ENCODE measurements at regions not wholly inside any gene's neighbourhood (a gene's known extent, or its start where the extent isn't known, plus 50 kb on each side); places are given as distances from the start of the nearest gene placed in this dataset.

GRCh38 chr6:80676386-80676785 is 569.9 kb downstream of the BCKDHB start:
- TF ChIP-seq, protein P1, sequence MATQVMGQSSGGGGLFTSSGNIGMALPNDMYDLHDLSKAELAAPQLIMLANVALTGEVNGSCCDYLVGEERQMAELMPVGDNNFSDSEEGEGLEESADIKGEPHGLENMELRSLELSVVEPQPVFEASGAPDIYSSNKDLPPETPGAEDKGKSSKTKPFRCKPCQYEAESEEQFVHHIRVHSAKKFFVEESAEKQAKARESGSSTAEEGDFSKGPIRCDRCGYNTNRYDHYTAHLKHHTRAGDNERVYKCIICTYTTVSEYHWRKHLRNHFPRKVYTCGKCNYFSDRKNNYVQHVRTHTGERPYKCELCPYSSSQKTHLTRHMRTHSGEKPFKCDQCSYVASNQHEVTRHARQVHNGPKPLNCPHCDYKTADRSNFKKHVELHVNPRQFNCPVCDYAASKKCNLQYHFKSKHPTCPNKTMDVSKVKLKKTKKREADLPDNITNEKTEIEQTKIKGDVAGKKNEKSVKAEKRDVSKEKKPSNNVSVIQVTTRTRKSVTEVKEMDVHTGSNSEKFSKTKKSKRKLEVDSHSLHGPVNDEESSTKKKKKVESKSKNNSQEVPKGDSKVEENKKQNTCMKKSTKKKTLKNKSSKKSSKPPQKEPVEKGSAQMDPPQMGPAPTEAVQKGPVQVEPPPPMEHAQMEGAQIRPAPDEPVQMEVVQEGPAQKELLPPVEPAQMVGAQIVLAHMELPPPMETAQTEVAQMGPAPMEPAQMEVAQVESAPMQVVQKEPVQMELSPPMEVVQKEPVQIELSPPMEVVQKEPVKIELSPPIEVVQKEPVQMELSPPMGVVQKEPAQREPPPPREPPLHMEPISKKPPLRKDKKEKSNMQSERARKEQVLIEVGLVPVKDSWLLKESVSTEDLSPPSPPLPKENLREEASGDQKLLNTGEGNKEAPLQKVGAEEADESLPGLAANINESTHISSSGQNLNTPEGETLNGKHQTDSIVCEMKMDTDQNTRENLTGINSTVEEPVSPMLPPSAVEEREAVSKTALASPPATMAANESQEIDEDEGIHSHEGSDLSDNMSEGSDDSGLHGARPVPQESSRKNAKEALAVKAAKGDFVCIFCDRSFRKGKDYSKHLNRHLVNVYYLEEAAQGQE (IDR thresholded peaks at IDR 0.05; ENCODE audit: insufficient replicate concordance, low read depth) = no peak
- TF ChIP-seq POLR2AphosphoS5 (IDR thresholded peaks at IDR 0.05; ENCODE audit: low read depth) (no peak), CTCF (IDR thresholded peaks at IDR 0.05; ENCODE audit: insufficient read depth, low read length) (no peak), GABPA (IDR thresholded peaks at IDR 0.05; ENCODE audit: low read depth) (no peak), SPI1 (IDR thresholded peaks at IDR 0.05; ENCODE audit: borderline replicate concordance, low read depth) (no peak)
- Histone ChIP-seq H3K27me3 (ENCODE audit: insufficient read depth, poor library complexity, severe bottlenecking) (no peaks in the 10 kb centered on the region), H3K27ac (replicated peaks) (no peak overlapping the region), H3K4me3 (replicated peaks; ENCODE audit: insufficient read depth, low read length) (no peak overlapping the region)
- no peak for DNase-seq (ENCODE audit: low read depth in 1 of 2, low spot score in 1 of 2)

- no peaks in the 10 kb centered on the region for H3K27me3 ChIP-seq (ENCODE audit: insufficient read depth, poor library complexity, severe bottlenecking)
- H3K4me3 ChIP-seq (replicated peaks; ENCODE audit: insufficient read depth, low read length) = no peak overlapping the region
- DNase-seq (ENCODE audit: low read depth in 1 of 2, low spot score in 1 of 2) = no peak
- no peak overlapping the region for H3K27ac ChIP-seq (replicated peaks)
- TF ChIP-seq POLR2AphosphoS5 (IDR thresholded peaks at IDR 0.05; ENCODE audit: low read depth) (no peak), GABPA (IDR thresholded peaks at IDR 0.05; ENCODE audit: low read depth) (no peak), CTCF (IDR thresholded peaks at IDR 0.05; ENCODE audit: insufficient read depth, low read length) (no peak), SPI1 (IDR thresholded peaks at IDR 0.05; ENCODE audit: borderline replicate concordance, low read depth) (no peak)
- TF ChIP-seq, protein P1 (IDR thresholded peaks at IDR 0.05; ENCODE audit: insufficient replicate concordance, low read depth) = no peak
Measured at GRCh38 chr6:80674669-80675068, 568.2 kb downstream of the BCKDHB start.

DNA sequence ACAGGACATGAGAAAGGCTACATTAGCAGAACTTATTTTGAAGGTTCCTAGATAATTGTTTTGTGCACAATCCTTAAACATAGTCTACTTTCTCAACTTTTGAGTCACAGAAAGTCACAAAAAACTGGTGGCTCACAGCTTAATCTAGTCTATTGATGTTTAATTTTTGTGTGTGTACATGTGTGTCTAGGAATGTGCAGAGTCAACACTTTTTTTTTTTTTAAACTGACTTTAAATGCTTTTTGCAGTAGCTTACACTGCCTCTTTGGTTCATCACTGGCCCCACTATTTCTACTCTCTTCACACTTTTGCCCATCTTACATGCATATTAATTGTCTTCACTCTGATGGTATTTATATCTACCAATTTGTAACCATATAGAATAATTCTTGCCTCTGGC is 566.9 kb downstream of the BCKDHB start:
- Histone ChIP-seq H3K27me3 (ENCODE audit: insufficient read depth, poor library complexity, severe bottlenecking) (no peaks in the 10 kb centered on the region), H3K27ac (replicated peaks) (no peak overlapping the region), H3K4me3 (replicated peaks; ENCODE audit: insufficient read depth, low read length) (no peak overlapping the region)
- no peak for DNase-seq (ENCODE audit: low read depth in 1 of 2, low spot score in 1 of 2)
- TF ChIP-seq GABPA (IDR thresholded peaks at IDR 0.05; ENCODE audit: low read depth) = no peak
- TF ChIP-seq SPI1 (IDR thresholded peaks at IDR 0.05; ENCODE audit: borderline replicate concordance, low read depth) = no peak
- TF ChIP-seq POLR2AphosphoS5 (IDR thresholded peaks at IDR 0.05; ENCODE audit: low read depth) = no peak
- TF ChIP-seq, protein P1 (IDR thresholded peaks at IDR 0.05; ENCODE audit: insufficient replicate concordance, low read depth) = no peak
- no peak for TF ChIP-seq CTCF (IDR thresholded peaks at IDR 0.05; ENCODE audit: insufficient read depth, low read length)

Data from HL-60 (cell line).